GM23248 (cell line): ENCODE measurements at regions not wholly inside any gene's neighbourhood (a gene's known extent, or its start where the extent isn't known, plus 50 kb on each side); places are given as distances from the start of the nearest gene placed in this dataset.

Source experiments
- DNase-seq: peaks from one replicate; pipeline ENCODE4 v3.0.0-alpha.2; 2015
- H2AFZ ChIP-seq: fragments of 200-600 bp; sonication (generic); 2 replicates; pipeline ENCODE4 v1.6.1; 2016; ENCODE audit warnings: antibody characterized with exemption
- H3F3A ChIP-seq: fragments of 200-600 bp; sonication (generic); 2 replicates; pipeline ENCODE4 v1.6.1; 2016; ENCODE audit warnings: mild to moderate bottlenecking, antibody characterized with exemption, mixed run types; ENCODE audit not compliant: insufficient read depth
- H3K27ac ChIP-seq: fragments of 200-600 bp; sonication (generic); 2 replicates; pipeline ENCODE4 v1.5.1; 2016; ENCODE audit warnings: mild to moderate bottlenecking
- H3K27me3 ChIP-seq: fragments of 200-600 bp; sonication (generic); replicated peaks from 2 replicates; pipeline ENCODE4 v1.6.1; 2016; ENCODE audit warnings: mild to moderate bottlenecking; ENCODE audit not compliant: insufficient read depth
- H3K36me3 ChIP-seq: fragments of 200-600 bp; sonication (generic); 2 replicates; pipeline ENCODE4 v1.6.1; 2016; ENCODE audit warnings: low read depth, mild to moderate bottlenecking
- H3K4me1 ChIP-seq: fragments of 200-600 bp; sonication (generic); 2 replicates; pipeline ENCODE4 v1.6.1; 2016; ENCODE audit warnings: mild to moderate bottlenecking; ENCODE audit not compliant: insufficient read depth
- H3K4me2 ChIP-seq: fragments of 200-600 bp; sonication (generic); one replicate; pipeline ENCODE4 v1.6.1; 2016; ENCODE audit warnings: mild to moderate bottlenecking; ENCODE audit not compliant: unreplicated experiment
- H3K4me3 ChIP-seq: fragments of 200-600 bp; sonication (generic); 2 replicates; pipeline ENCODE4 v1.5.1; 2016; ENCODE audit warnings: mild to moderate bottlenecking
- H3K79me2 ChIP-seq: fragments of 200-600 bp; sonication (generic); 2 replicates; pipeline ENCODE4 v1.6.1; 2016; ENCODE audit warnings: mild to moderate bottlenecking; ENCODE audit not compliant: insufficient read depth
- H3K9ac ChIP-seq: fragments of 200-600 bp; sonication (generic); 2 replicates; pipeline ENCODE4 v1.6.1; 2016; ENCODE audit warnings: mild to moderate bottlenecking
- H3K9me2 ChIP-seq: fragments of 200-600 bp; sonication (generic); 2 replicates; pipeline ENCODE4 v1.6.1; 2016; ENCODE audit warnings: mixed run types, mild to moderate bottlenecking, moderate library complexity; ENCODE audit not compliant: insufficient read depth
- H3K9me3 ChIP-seq: fragments of 200-600 bp; sonication (generic); one replicate; pipeline ENCODE4 v1.6.1; 2017; ENCODE audit warnings: low read depth
- H4K20me1 ChIP-seq: fragments of 200-600 bp; sonication (generic); 2 replicates; pipeline ENCODE4 v1.6.0; 2016; ENCODE audit not compliant: insufficient read depth
- EZH2 ChIP-seq: fragments of 200-600 bp; sonication (generic); IDR thresholded peaks from 2 replicates; pipeline ENCODE4 v1.6.1; 2018; ENCODE audit warnings: antibody characterized with exemption, mild to moderate bottlenecking; ENCODE audit not compliant: insufficient read depth, poor library complexity, severe bottlenecking
- EZH2phosphoT487 ChIP-seq: fragments of 200-600 bp; sonication (generic); IDR thresholded peaks from 2 replicates; pipeline ENCODE4 v1.6.1; 2018; ENCODE audit warnings: antibody characterized with exemption, moderate library complexity, mild to moderate bottlenecking, low read depth; ENCODE audit not compliant: insufficient read depth
- WGBS, 2 experiments: methylation state at CpG; one replicate each; pipeline ENCODE4 v1.1.6; 2015 to 2017; ENCODE audit warnings: low lambda C conversion rate in 2 of 2, low coverage in 1 of 2; ENCODE audit errors: missing lambda C conversion rate in 2 of 2; 5-methylcytosine and 5-hydroxymethylcytosine counted together
- in situ Hi-C: fragments of 300-500 bp; cut with MboI; formaldehyde crosslinking; loops from 2 replicates; pipeline ENCODE4 v1.15.0; 2020

DNA sequence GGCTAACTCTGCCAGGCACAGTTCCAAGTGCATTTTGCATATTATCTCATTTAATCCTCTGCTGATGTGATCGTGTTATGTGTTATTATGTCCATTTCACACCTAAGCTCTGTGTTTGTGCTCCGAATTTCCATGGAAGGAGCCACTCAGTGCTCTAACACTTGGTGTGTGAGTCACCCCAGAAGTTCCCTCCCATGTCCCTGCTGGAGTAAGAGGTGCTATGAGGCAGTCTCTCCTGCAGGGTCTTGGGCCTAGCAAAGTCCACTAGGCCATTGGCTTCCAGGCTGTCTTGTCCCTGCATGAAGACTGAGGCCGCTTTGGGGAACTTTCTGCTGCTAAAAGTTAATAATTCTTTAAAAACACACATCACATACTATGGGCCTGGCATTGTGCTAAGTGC lies 405.9 kb upstream of the SULF2 start:
- WGBS, 2 experiments: 57 to 58% methylated on average over 3 of the region's 3 CpGs

DNA sequence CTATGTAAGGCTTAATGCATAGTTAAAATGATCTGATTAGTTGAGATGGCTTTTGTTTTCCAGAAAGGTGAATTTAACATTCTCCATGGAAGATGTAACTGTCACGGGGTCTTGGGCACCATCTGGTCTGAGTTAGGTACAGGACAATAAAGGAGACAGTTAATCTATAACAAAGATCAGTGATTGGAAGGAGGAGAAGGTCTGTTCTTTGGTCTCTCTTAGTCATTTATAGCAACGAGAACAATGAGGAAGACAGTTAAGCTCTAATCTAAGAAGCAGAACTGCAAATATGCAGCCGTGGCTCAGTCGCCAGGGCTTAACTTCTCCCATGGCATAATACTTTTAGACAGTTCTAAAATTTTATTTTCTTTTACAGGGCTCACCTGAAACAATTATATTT lies 405.5 kb upstream of the SULF2 start:
- no peak for DNase-seq
- Histone ChIP-seq H3K9me3 (no peaks in the 10 kb centered on the region), H3K9ac (no peak overlapping the region), H3K4me2 (no peak overlapping the region), H3K27me3 (0 out of 2 replicates have a peak, but pooled peaks cover 2% of the 10 kb centered on the region), H2AFZ (no peak overlapping the region), H3K27ac (no peak overlapping the region), H3K79me2 (no peaks in the 10 kb centered on the region), H3K4me3 (no peak overlapping the region), H3K4me1 (no peaks in the 10 kb centered on the region), H4K20me1 (no peaks in the 10 kb centered on the region), H3K36me3 (no peaks in the 10 kb centered on the region), H3F3A (no peaks in the 10 kb centered on the region), H3K9me2 (no peaks in the 10 kb centered on the region)
- no peak for TF ChIP-seq EZH2
- no peak for TF ChIP-seq EZH2phosphoT487
- in situ Hi-C loops: no loop called here
- 36 to 42% methylated on average over 4 of the region's 4 CpGs for WGBS, 2 experiments

More for the DNA sequence above, 405.9 kb upstream of the SULF2 start:
- Histone ChIP-seq H4K20me1 (no peaks in the 10 kb centered on the region), H2AFZ (no peak overlapping the region), H3K27me3 (0 out of 2 replicates have a peak, but pooled peaks cover 2% of the 10 kb centered on the region), H3K36me3 (no peaks in the 10 kb centered on the region), H3K4me3 (no peak overlapping the region), H3K9me2 (no peaks in the 10 kb centered on the region), H3K4me1 (no peaks in the 10 kb centered on the region), H3K4me2 (no peak overlapping the region), H3F3A (no peaks in the 10 kb centered on the region), H3K9ac (no peak overlapping the region), H3K79me2 (no peaks in the 10 kb centered on the region), H3K27ac (no peak overlapping the region), H3K9me3 (no peaks in the 10 kb centered on the region)
- in situ Hi-C loops: no loop called here
- no peak for TF ChIP-seq EZH2
- TF ChIP-seq EZH2phosphoT487: no peak
- peak; percentile 16 for DNase-seq

- in situ Hi-C loops: no loop called here
- Histone ChIP-seq H4K20me1 (no peaks in the 10 kb centered on the region), H3K27me3 (0 out of 2 replicates have a peak, but pooled peaks cover 2% of the 10 kb centered on the region), H3K36me3 (no peaks in the 10 kb centered on the region), H3K9ac (no peak overlapping the region), H3K9me3 (no peaks in the 10 kb centered on the region), H3F3A (no peaks in the 10 kb centered on the region), H3K9me2 (no peaks in the 10 kb centered on the region), H2AFZ (no peak overlapping the region), H3K4me2 (no peak overlapping the region), H3K79me2 (no peaks in the 10 kb centered on the region), H3K27ac (no peak overlapping the region), H3K4me3 (no peak overlapping the region), H3K4me1 (no peaks in the 10 kb centered on the region)
- TF ChIP-seq EZH2 (no peak), EZH2phosphoT487 (no peak)
- peak; percentile 22 for DNase-seq
- 26 to 30% methylated on average over 4 of the region's 4 CpGs for WGBS, 2 experiments
Measured at GRCh38 chr20:48189181-48189580, 403.9 kb upstream of the SULF2 start.

DNA sequence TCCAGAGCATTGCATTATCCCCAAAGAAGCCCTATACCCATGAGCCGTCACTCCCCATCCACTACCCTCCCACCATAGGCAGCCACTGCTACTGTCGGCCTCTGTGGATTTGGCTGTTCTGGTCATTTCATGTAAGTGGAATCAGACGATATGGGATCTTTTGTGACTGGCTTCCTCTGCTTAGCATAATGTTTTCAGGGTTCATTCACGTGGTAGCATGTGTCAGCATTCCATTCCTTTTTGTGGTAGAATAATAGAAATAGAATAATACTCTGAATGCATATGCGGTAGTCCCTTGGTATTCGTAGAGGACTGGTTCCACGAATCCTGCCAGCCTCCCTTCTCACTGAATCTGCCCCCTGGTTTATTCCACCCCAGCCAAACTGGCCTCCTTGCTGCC lies 402.6 kb upstream of the SULF2 start:
- Histone ChIP-seq H3K4me2 (no peak overlapping the region), H3K27me3 (0 out of 2 replicates have a peak, but pooled peaks cover 2% of the 10 kb centered on the region), H3K9me2 (no peaks in the 10 kb centered on the region), H4K20me1 (no peaks in the 10 kb centered on the region), H3K79me2 (no peaks in the 10 kb centered on the region), H3K4me3 (no peak overlapping the region), H3K9ac (no peak overlapping the region), H3K4me1 (no peaks in the 10 kb centered on the region), H3K27ac (no peak overlapping the region), H2AFZ (no peak overlapping the region), H3K9me3 (no peaks in the 10 kb centered on the region), H3K36me3 (no peaks in the 10 kb centered on the region), H3F3A (no peaks in the 10 kb centered on the region)
- in situ Hi-C loops: no loop called here
- no peak for DNase-seq
- WGBS, 2 experiments: 63 to 67% methylated on average over 7 of the region's 7 CpGs
- TF ChIP-seq EZH2 (no peak), EZH2phosphoT487 (no peak)

- H3K27me3 ChIP-seq: 0 out of 2 replicates have a peak, but pooled peaks cover 2% of the 10 kb centered on the region
- no peak overlapping the region for H3K27ac ChIP-seq
- in situ Hi-C loops: no loop called here
- TF ChIP-seq EZH2phosphoT487 (no peak), EZH2 (no peak)
- no peaks in the 10 kb centered on the region for H3K79me2 ChIP-seq
- no peaks in the 10 kb centered on the region for H3K36me3 ChIP-seq
- H2AFZ ChIP-seq: no peak overlapping the region
- H4K20me1 ChIP-seq: no peaks in the 10 kb centered on the region
- H3K9me2 ChIP-seq: no peaks in the 10 kb centered on the region
- DNase-seq: peak; percentile 10
- H3K9ac ChIP-seq: no peak overlapping the region
- no peak overlapping the region for H3K4me3 ChIP-seq
- no peaks in the 10 kb centered on the region for H3K9me3 ChIP-seq
- H3F3A ChIP-seq: no peaks in the 10 kb centered on the region
- no peaks in the 10 kb centered on the region for H3K4me1 ChIP-seq
- WGBS, 2 experiments: 12 to 14% methylated on average over 7 of the region's 7 CpGs
- no peak overlapping the region for H3K4me2 ChIP-seq
Measured at GRCh38 chr20:48186915-48187314, 401.6 kb upstream of the SULF2 start.
